ENCODE measurements at regions not wholly inside any gene's neighbourhood (a gene's known extent, or its start where the extent isn't known, plus 50 kb on each side); places are given as distances from the start of the nearest gene placed in this dataset.

DNA sequence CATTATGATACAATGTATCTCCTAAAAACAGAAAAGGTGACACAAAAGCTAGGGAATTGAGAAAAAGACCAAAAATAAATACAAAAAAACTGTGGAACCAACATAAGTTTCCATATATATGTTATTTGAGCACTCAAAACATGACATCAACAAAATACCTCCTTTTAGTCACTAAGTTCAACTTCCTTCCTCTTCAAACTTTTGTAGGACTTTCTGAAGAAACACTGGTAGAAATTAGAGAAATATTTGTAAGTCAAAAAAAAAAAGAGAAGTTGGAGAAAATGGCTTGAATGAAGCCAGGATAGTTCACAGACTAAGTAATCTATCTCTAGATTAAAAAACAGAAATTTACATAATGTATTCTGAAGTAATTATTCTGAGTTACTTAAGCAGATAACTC, 208.4 kb upstream of the ALCAM start:
- TF ChIP-seq HDGF (IDR thresholded peaks at IDR 0.05; ENCODE audit: borderline replicate concordance) (no peak), ELF4 (IDR thresholded peaks at IDR 0.05) (no peak), TARDBP (IDR thresholded peaks at IDR 0.05) (no peak), SP1 (IDR thresholded peaks at IDR 0.05) (no peak), FOXM1 (IDR thresholded peaks at IDR 0.05; ENCODE audit: borderline replicate concordance) (no peak), FOXA1 (IDR thresholded peaks at IDR 0.05) (no peak)

Data from HEK293T (cell line).